Dendritic cell treated with granulocyte-macrophage colony-stimulating factor and Interleukin-4, amounts not matched to agents 40 ng/mL and 50 ng/mL, for 4 days (primary cell): ENCODE measurements at regions not wholly inside any gene's neighbourhood (a gene's known extent, or its start where the extent isn't known, plus 50 kb on each side); places are given as distances from the start of the nearest gene placed in this dataset.
"Not testable (repeated sequence)": the region's sequence is repeated elsewhere in the genome, so short reads cannot be mapped to it uniquely, and the experiment has no call there.

Experiments
- H3K27ac Mint-ChIP-seq: one replicate; pipeline ENCODE4 v1.8.0; 2022; ENCODE audit warnings: mild to moderate bottlenecking, mixed read lengths
- H3K27me3 Mint-ChIP-seq: one replicate; pipeline ENCODE4 v1.8.0; 2022; ENCODE audit warnings: mild to moderate bottlenecking, mixed read lengths
- H3K36me3 Mint-ChIP-seq: one replicate; pipeline ENCODE4 v1.8.0; 2022; ENCODE audit warnings: low read depth, mixed read lengths
- H3K4me1 Mint-ChIP-seq: one replicate; pipeline ENCODE4 v1.8.0; 2022; ENCODE audit warnings: low read depth, mixed read lengths
- H3K4me3 Mint-ChIP-seq: one replicate; pipeline ENCODE4 v1.8.0; 2022; ENCODE audit warnings: mild to moderate bottlenecking, moderate library complexity, mixed read lengths
- H3K9me3 Mint-ChIP-seq: one replicate; pipeline ENCODE4 v1.8.0; 2022; ENCODE audit warnings: mixed read lengths
- intact Hi-C: fragments of 100-400 bp; cut with micrococcal nuclease; formaldehyde crosslinking; loops from one replicate; pipeline ENCODE4 v1.15.0; 2022

DNA sequence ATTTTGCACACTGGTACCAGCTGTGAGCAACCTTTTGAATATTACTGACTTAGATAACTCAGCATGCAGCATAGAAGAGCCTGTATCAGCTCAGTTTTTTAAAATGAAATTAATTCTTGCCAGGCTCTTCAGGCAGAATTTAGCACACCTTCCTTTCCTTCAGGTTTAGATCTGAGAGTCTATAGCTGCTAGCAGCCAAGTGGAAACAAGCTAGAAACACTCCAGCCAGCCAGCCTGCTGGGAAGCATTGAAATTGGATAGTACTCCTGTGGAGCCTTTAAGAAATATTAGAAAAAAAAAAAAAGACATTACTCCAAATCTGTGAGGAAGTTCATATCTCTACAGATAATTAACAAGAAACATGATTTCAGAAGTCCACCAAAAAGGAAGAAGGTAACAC lies 812.2 kb downstream of the DTWD2 start:
- H3K27ac Mint-ChIP-seq: no peak overlapping the region
- H3K36me3 Mint-ChIP-seq: no peaks in the 10 kb centered on the region
- no peak overlapping the region for H3K4me3 Mint-ChIP-seq
- intact Hi-C loops: no loop called here
- H3K27me3 Mint-ChIP-seq: no peaks in the 10 kb centered on the region
- H3K9me3 Mint-ChIP-seq: peaks cover 16% of the 10 kb centered on the region
- H3K4me1 Mint-ChIP-seq: no peaks in the 10 kb centered on the region

DNA sequence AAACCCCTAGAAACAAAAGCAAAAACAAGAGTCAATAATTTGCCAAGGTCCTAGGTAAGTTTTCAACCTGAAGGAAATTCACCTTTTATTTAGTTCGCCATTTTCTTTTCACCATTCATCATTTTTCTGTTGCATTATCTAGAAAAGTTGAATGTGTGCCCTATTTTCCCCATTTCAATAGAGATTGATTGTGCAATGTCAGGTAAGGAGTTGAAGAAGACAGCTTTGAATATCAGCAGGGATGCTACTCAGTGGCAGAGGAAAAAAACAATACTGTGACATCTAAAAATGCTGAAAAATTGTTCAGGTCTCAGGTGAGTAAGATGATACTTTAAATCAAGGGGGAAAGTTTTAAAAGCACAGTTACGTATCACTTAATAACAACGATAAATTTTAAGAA lies 813.7 kb downstream of the DTWD2 start:
- H3K27me3 Mint-ChIP-seq: no peaks in the 10 kb centered on the region
- no peak overlapping the region for H3K27ac Mint-ChIP-seq
- H3K4me1 Mint-ChIP-seq: no peaks in the 10 kb centered on the region
- H3K9me3 Mint-ChIP-seq: peaks cover 16% of the 10 kb centered on the region
- no peak overlapping the region for H3K4me3 Mint-ChIP-seq
- H3K36me3 Mint-ChIP-seq: no peaks in the 10 kb centered on the region
- intact Hi-C loops: no loop called here

DNA sequence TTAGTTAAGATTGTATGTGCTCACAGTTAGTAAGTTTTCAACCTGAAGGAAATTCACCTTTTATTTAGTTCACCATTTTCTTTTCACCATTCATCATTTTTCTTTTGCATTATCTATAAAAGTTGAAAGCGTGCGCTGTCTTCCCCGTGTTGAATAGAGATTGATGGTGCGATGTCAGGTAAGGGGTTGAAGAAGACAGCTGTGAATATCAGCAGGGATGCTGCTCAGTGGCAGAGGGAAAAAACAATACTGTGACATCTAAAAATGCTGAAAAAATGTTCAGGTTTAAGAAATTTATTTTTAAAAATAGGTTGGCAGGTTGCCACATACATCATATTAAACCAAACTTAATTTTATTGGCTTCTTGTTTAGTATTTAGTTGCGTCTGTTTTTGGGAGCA lies 815.0 kb downstream of the DTWD2 start:
- intact Hi-C loops: no loop called here
- H3K36me3 Mint-ChIP-seq: no peaks in the 10 kb centered on the region
- no peaks in the 10 kb centered on the region for H3K4me1 Mint-ChIP-seq
- H3K4me3 Mint-ChIP-seq: no peak overlapping the region
- H3K27ac Mint-ChIP-seq: no peak overlapping the region
- H3K9me3 Mint-ChIP-seq: peaks cover 11% of the 10 kb centered on the region
- H3K27me3 Mint-ChIP-seq: no peaks in the 10 kb centered on the region

DNA sequence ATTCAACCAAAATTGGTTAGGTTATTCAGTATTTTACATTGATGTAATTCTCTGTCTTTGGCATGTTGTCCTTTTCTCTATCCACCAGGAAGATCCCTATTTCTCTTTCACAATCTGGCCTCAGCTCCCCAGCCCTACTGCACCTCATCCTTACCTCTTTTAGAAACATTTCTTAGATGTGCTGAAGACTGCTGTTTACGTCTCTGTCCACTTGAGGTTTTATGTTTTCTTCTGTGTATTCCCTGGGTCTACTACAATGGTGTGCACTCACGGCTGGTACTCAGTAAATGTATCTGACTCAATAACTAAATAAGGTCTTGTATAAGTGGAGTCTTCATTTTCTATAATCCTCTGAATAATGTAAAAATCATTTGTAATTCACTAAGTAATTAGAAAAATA lies 822.7 kb downstream of the DTWD2 start:
- intact Hi-C loops: no loop called here
- H3K36me3 Mint-ChIP-seq: no peaks in the 10 kb centered on the region
- no peak overlapping the region for H3K4me3 Mint-ChIP-seq
- H3K4me1 Mint-ChIP-seq: no peaks in the 10 kb centered on the region
- no peaks in the 10 kb centered on the region for H3K9me3 Mint-ChIP-seq
- no peak overlapping the region for H3K27ac Mint-ChIP-seq
- H3K27me3 Mint-ChIP-seq: no peaks in the 10 kb centered on the region

DNA sequence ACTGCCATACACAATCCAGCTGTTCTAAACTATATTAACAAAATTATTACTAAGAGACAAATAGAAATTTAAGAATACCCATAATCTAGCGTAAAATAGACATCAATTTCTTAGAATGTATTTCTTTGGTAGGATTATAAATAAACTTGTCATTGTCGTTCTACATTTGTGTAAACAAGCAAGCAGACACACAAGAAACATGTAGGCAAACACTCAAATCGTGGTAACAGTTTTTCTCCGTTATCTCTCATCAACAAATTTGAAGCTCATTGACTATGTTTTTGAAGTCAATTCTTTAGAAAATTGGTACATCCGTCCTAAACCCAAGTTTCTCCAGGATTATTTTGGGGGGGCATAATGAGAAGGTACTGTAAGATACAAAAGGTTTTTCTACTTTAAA lies 832.2 kb downstream of the DTWD2 start:
- H3K4me3 Mint-ChIP-seq: no peak overlapping the region
- no peaks in the 10 kb centered on the region for H3K4me1 Mint-ChIP-seq
- no peaks in the 10 kb centered on the region for H3K27me3 Mint-ChIP-seq
- intact Hi-C loops: no loop called here
- peaks cover 24% of the 10 kb centered on the region for H3K9me3 Mint-ChIP-seq
- H3K36me3 Mint-ChIP-seq: no peaks in the 10 kb centered on the region
- H3K27ac Mint-ChIP-seq: no peak overlapping the region

DNA sequence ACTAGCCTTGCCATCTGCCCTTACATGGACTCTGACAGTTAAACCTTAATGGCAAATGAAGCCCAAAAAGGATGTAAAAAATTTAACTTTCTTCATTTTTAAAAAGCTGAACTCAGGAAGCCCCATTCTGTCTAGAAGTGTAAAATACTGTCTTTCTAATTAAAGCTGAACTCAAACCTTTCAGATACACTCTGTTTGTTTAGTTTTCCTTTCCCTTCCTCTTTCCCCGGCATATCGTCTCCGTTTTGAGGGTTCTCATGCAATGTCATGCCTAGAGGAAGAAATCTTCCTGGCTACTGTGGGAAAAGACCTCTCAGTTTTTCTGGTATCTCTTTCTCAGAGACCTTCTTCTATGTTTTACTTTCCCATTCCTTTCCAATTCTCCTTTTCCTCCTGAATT lies 841.5 kb downstream of the DTWD2 start:
- no peak overlapping the region for H3K4me3 Mint-ChIP-seq
- peaks cover 15% of the 10 kb centered on the region for H3K9me3 Mint-ChIP-seq
- no peaks in the 10 kb centered on the region for H3K36me3 Mint-ChIP-seq
- H3K27me3 Mint-ChIP-seq: no peaks in the 10 kb centered on the region
- H3K27ac Mint-ChIP-seq: no peak overlapping the region
- intact Hi-C loops: no loop called here
- no peaks in the 10 kb centered on the region for H3K4me1 Mint-ChIP-seq

DNA sequence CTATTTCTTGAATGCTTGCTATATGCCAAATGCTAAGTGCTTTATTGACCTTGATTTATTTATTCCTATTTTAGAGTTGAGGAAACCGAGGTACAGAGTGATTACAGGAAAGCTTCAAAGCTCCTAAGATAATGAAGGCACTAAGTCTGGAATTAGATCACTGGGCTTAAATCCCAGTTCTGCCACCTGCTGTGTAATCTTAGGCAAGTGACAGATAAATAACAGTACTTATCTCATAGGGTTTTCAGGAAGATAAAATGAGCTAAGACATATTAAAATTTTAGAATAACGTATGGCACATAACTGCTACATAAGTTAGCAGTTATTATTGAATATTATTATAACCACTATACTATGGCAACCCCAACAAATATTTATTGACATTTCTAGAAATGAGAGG lies 843.8 kb downstream of the DTWD2 start:
- Mint-ChIP-seq H3K36me3 (no peaks in the 10 kb centered on the region), H3K27ac (no peak overlapping the region), H3K9me3 (peaks cover 11% of the 10 kb centered on the region), H3K27me3 (no peaks in the 10 kb centered on the region), H3K4me1 (no peaks in the 10 kb centered on the region), H3K4me3 (no peak overlapping the region)
- intact Hi-C loops: no loop called here

DNA sequence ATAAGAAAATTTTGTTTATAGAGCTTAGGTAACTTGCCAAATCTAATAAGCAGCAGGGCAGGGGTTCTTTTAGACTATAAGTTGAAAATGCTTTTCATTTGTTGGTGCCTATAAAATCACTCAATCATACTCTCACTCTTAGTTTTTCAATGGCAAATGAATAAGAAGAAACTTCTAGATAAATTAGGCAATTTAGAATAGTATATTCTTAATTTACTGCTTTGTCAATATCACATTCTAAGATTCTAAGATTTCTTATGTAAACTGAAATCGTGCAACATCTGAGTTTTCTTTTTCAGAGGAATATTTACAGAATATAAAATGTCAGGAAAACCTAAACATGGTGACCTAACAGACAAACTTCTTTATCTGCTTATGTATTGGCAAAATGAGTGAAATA lies 849.0 kb downstream of the DTWD2 start:
- Mint-ChIP-seq H3K4me3 (no peak overlapping the region), H3K9me3 (no peaks in the 10 kb centered on the region), H3K4me1 (no peaks in the 10 kb centered on the region), H3K36me3 (no peaks in the 10 kb centered on the region), H3K27ac (no peak overlapping the region), H3K27me3 (no peaks in the 10 kb centered on the region)
- intact Hi-C loops: no loop called here

DNA sequence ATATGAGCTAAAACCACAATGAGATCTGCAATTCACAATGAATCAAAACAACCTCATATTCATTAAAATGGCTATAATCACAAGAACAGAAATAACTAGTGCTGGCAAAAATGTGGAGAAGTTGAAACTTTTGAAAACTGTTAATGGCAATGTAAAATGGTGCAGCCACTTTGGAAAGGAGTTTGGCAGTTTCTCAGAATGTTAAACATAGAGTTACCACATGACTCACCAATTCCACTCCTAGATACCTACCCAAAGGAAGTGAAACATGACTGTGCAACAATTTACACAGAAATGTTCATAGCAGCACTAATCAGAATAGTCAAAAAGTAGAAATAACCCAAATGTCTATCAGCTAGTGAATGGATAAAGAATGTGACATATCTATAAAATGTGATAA lies 862.2 kb downstream of the DTWD2 start:
- intact Hi-C loops: no loop called here
- Mint-ChIP-seq H3K27me3 (no peaks in the 10 kb centered on the region), H3K9me3 (peaks cover 9% of the 10 kb centered on the region), H3K4me3 (no peak overlapping the region), H3K4me1 (no peaks in the 10 kb centered on the region), H3K27ac (no peak overlapping the region), H3K36me3 (no peaks in the 10 kb centered on the region)

DNA sequence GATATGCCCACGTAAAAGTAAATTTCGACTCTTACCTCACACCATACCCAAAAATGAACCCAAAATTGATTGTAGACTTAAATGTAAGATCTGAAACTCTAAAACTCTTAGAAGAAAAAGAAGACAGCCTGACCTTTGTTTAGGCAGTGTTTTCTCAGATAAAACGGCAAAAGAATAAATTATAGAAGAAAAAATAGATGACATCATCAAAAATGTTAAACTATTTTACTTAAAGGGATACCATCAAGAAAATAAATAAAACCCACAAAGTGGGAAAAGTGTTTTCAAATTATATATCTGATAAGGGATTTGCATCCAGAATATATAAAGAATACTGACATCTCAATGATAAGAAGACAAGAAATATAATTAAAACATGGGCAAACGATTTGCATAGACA lies 862.7 kb downstream of the DTWD2 start:
- no peaks in the 10 kb centered on the region for H3K27me3 Mint-ChIP-seq
- intact Hi-C loops: no loop called here
- no peak overlapping the region for H3K4me3 Mint-ChIP-seq
- H3K36me3 Mint-ChIP-seq: no peaks in the 10 kb centered on the region
- H3K27ac Mint-ChIP-seq: no peak overlapping the region
- H3K9me3 Mint-ChIP-seq: peaks cover 9% of the 10 kb centered on the region
- H3K4me1 Mint-ChIP-seq: no peaks in the 10 kb centered on the region

DNA sequence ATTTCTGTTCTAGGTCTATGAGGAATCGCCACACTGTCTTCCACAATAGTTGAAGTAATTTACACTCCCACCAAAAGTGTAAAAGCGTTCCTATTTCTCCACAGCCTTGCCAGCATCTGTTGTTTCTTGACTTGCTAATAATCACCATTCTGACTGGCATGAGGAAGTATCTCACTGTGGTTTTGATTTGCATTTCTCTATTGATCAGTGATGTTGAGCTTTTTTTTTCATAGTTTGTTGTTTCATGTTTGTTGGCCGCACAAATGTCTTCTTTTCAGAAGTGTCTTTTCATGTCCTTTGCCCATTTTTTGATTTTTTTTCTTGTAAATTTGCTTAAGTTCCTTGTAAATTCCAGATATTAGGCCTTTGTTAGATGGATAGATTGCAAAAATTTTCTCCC lies 867.1 kb downstream of the DTWD2 start:
- no peaks in the 10 kb centered on the region for H3K4me1 Mint-ChIP-seq
- H3K27ac Mint-ChIP-seq: no peak overlapping the region
- peaks cover 21% of the 10 kb centered on the region for H3K9me3 Mint-ChIP-seq

DNA sequence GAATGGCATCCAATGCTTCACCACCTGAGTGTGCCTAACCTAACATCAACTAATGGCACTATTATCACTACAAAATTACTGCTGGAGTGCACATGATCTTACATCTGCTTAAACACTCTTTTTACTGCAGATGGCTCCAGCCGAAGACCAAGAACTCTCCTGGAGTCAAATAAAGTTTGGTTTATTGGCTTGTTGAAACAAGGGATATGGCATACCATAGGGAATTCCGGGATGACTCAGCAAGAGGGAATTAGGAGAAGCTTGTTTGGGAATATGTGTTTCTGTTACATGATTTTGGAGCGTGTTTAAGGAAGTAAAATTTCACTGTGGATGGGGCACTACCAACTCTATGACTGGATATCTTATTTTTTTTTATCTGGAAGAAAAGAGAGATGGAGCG lies 872.6 kb downstream of the DTWD2 start:
- Mint-ChIP-seq H3K4me1 (no peaks in the 10 kb centered on the region), H3K4me3 (no peak overlapping the region), H3K9me3 (peaks cover 22% of the 10 kb centered on the region), H3K36me3 (no peaks in the 10 kb centered on the region), H3K27me3 (no peaks in the 10 kb centered on the region), H3K27ac (no peak overlapping the region)
- intact Hi-C loops: no loop called here

More for the DNA sequence above, 867.1 kb downstream of the DTWD2 start:
- H3K27me3 Mint-ChIP-seq: no peaks in the 10 kb centered on the region
- no peak overlapping the region for H3K4me3 Mint-ChIP-seq
- intact Hi-C loops: no loop called here
- no peaks in the 10 kb centered on the region for H3K36me3 Mint-ChIP-seq

DNA sequence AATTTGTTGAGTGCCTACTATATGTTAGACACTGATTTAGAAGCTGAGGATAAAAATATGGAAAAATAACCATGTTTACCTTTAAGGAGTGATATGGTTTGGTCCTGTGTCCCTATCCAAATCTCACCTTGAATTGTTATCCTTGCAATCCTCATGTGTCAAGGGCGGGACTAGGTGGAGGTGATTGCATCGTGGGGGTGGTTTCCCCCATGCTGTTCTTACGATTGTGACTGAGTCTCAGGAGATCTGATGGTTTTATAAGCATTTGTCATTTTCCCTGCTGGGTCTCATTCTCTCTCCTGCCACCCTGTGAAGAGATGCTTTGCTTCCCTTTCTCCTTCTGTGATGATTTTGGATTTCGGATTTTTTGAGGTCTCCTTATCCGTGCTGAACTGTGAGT lies 876.4 kb downstream of the DTWD2 start:
- Mint-ChIP-seq H3K27ac (no peak overlapping the region), H3K4me3 (no peak overlapping the region), H3K27me3 (no peaks in the 10 kb centered on the region), H3K4me1 (no peaks in the 10 kb centered on the region), H3K9me3 (peaks cover 23% of the 10 kb centered on the region), H3K36me3 (no peaks in the 10 kb centered on the region)
- intact Hi-C loops: no loop called here

DNA sequence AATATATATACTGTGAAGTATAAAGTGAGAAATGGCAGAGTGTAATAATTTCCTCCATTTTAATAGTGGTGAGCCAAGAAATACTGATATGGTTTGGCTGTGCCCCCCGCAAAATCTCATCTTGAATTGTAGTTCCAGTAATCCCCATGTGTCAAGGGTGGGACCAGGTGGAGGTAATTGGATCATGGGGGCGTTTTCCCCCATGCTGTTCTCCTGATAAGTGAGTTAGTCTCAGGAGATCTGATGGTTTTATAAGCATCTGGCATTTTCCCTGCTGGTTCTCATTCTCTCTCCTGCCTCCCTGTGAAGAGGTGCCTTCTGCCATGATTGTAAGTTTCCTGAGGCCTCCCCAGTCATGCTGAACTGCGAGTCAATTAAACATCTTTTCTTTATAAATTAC lies 881.1 kb downstream of the DTWD2 start:
- H3K27ac Mint-ChIP-seq, intact Hi-C loops, H3K36me3 Mint-ChIP-seq, H3K27me3 Mint-ChIP-seq, H3K4me3 Mint-ChIP-seq, H3K4me1 Mint-ChIP-seq: not testable (repeated sequence)
- H3K9me3 Mint-ChIP-seq: peaks cover 26% of the 10 kb centered on the region

DNA sequence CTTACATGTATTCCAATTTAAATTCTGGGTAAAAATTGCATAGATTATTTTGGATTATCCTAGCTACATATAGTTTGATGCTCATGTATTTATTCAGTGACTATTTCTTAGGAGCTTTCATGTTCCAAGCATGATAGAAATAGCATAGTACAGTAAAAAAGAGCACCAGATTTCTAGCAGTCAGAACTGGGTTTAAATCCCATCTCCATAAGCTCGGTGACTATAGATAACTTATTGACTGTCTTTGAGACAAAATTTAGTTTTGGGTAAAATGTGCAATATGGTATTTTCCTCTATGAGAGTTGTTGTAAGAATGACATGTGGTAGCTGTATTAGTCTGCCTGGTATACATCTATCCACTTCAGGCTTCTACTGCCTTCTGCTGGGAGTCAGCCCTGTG lies 889.6 kb downstream of the DTWD2 start:
- H3K27me3 Mint-ChIP-seq: no peaks in the 10 kb centered on the region
- no peak overlapping the region for H3K27ac Mint-ChIP-seq
- no peaks in the 10 kb centered on the region for H3K36me3 Mint-ChIP-seq
- H3K9me3 Mint-ChIP-seq: peaks cover 5% of the 10 kb centered on the region
- no peaks in the 10 kb centered on the region for H3K4me1 Mint-ChIP-seq
- intact Hi-C loops: no loop called here
- no peak overlapping the region for H3K4me3 Mint-ChIP-seq

DNA sequence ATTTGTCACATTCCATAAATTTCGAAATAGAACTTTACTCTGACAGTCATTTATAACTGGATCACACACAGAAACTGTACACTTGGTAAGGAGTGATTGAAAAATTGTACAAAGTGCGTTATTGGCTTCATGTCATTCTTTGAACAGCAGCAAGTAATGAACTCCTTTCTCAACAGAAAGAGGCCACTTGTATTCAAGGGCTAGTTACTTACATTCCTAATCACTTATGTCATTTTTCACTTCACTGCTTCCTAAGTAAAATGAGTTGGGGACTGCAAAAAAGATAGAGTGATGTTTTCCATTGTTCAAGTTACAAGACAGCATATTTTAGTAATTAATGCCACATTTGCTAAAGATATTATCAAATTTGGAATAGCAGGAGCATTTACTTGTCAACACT lies 893.2 kb downstream of the DTWD2 start:
- Mint-ChIP-seq H3K4me1 (no peaks in the 10 kb centered on the region), H3K27me3 (no peaks in the 10 kb centered on the region), H3K36me3 (no peaks in the 10 kb centered on the region), H3K4me3 (no peak overlapping the region), H3K27ac (no peak overlapping the region), H3K9me3 (peaks cover 22% of the 10 kb centered on the region)
- intact Hi-C loops: no loop called here
